GM21576 (cell line): ENCODE measurements at regions not wholly inside any gene's neighbourhood (a gene's known extent, or its start where the extent isn't known, plus 50 kb on each side); places are given as distances from the start of the nearest gene placed in this dataset.

ENCODE experiments used
- ATAC-seq: cut with Tn5 transposase; IDR thresholded peaks from one replicate; pipeline ENCODE4 v1.9.1; 2021; ENCODE audit warnings: mild to moderate bottlenecking, moderate library complexity; ENCODE audit not compliant: unreplicated experiment

GRCh38 chr6:92550501-92550900 is 868.9 kb downstream of the EPHA7 start:
- no peak for ATAC-seq

- no peak for ATAC-seq
Observed at GRCh38 chr6:92545861-92546260, 873.5 kb downstream of the EPHA7 start.

- ATAC-seq = no peak
Observed at GRCh38 chr6:92541448-92542060, 877.8 kb downstream of the EPHA7 start.

- no peak for ATAC-seq
Observed at GRCh38 chr6:92538926-92539325, 880.4 kb downstream of the EPHA7 start.

GRCh38 chr6:92538275-92538674 is 881.1 kb downstream of the EPHA7 start:
- no peak for ATAC-seq

GRCh38 chr6:92534109-92534508 is 885.2 kb downstream of the EPHA7 start:
- ATAC-seq = no peak

GRCh38 chr6:92522589-92522988 is 896.8 kb downstream of the EPHA7 start:
- ATAC-seq = no peak

GRCh38 chr6:92521553-92521952 is 897.8 kb downstream of the EPHA7 start:
- no peak for ATAC-seq

- ATAC-seq = no peak
Observed at GRCh38 chr6:92510137-92510536, 909.2 kb downstream of the EPHA7 start.

- no peak for ATAC-seq
Observed at GRCh38 chr6:92507552-92507951, 911.8 kb downstream of the EPHA7 start.

- no peak for ATAC-seq
Observed at GRCh38 chr6:92504509-92504908, 914.9 kb downstream of the EPHA7 start.

- no peak for ATAC-seq
Observed at GRCh38 chr6:92497281-92497680, 922.1 kb downstream of the EPHA7 start.

- ATAC-seq = no peak
Observed at GRCh38 chr6:92496527-92496926, 922.8 kb downstream of the EPHA7 start.

GRCh38 chr6:92495242-92495641 is 924.1 kb downstream of the EPHA7 start:
- ATAC-seq = no peak

- ATAC-seq = no peak
Observed at GRCh38 chr6:92485487-92485886, 933.9 kb downstream of the EPHA7 start.

- no peak for ATAC-seq
Observed at GRCh38 chr6:92479831-92480230, 939.5 kb downstream of the EPHA7 start.

GRCh38 chr6:92473056-92473455 is 946.3 kb downstream of the EPHA7 start:
- ATAC-seq = no peak

GRCh38 chr6:92469186-92469828 is 950.1 kb downstream of the EPHA7 start:
- ATAC-seq = no peak

GRCh38 chr6:92468066-92468465 is 951.3 kb downstream of the EPHA7 start:
- ATAC-seq = no peak

GRCh38 chr6:92460133-92460532 is 959.2 kb downstream of the EPHA7 start:
- no peak for ATAC-seq

GRCh38 chr6:92459606-92460005 is 959.8 kb downstream of the EPHA7 start:
- no peak for ATAC-seq

GRCh38 chr6:92446052-92446451 is 973.3 kb downstream of the EPHA7 start:
- no peak for ATAC-seq

GRCh38 chr6:92433911-92434310 is 985.4 kb downstream of the EPHA7 start:
- no peak for ATAC-seq
